ENCODE measurements at regions not wholly inside any gene's neighbourhood (a gene's known extent, or its start where the extent isn't known, plus 50 kb on each side); places are given as distances from the start of the nearest gene placed in this dataset.

GRCh38 chr2:129059476-129059875, 740.8 kb upstream of the HS6ST1 start:
- DNase-seq (no peak), ATAC-seq (no peak)
- TF ChIP-seq CTCF (IDR thresholded peaks at IDR 0.05 in 4 of 5, conservative IDR thresholded peaks at IDR 0.05 in 1 of 5), result no peak
- no peak for TF ChIP-seq POLR2A (IDR thresholded peaks at IDR 0.05)
- H3K27me3 ChIP-seq, result no peaks in the 10 kb centered on the region
- no peaks in the 10 kb centered on the region for H3K4me1 ChIP-seq
- H3K4me3 ChIP-seq, result no peak overlapping the region
- intact Hi-C loops (cut with DNase I; ENCODE audit: low total_unique reads) (no loop called here), in situ Hi-C loops (cut with MboI; ENCODE audit: low sequenced_read_pairs in 4 of 4) (no loop called here)
- no peaks in the 10 kb centered on the region for H3K36me3 ChIP-seq
- no peak overlapping the region for H3K27ac ChIP-seq
- no peaks in the 10 kb centered on the region for H3K9me3 ChIP-seq

GRCh38 chr2:129061069-129061768, 742.6 kb upstream of the HS6ST1 start:
- no peak for TF ChIP-seq POLR2A (IDR thresholded peaks at IDR 0.05)
- TF ChIP-seq CTCF (IDR thresholded peaks at IDR 0.05 in 4 of 5, conservative IDR thresholded peaks at IDR 0.05 in 1 of 5), result no peak
- Histone ChIP-seq H3K36me3 (no peaks in the 10 kb centered on the region), H3K27ac (no peak overlapping the region), H3K4me3 (no peak overlapping the region), H3K27me3 (no peaks in the 10 kb centered on the region), H3K9me3 (no peaks in the 10 kb centered on the region), H3K4me1 (no peaks in the 10 kb centered on the region)
- DNase-seq, result no peak
- no peak for ATAC-seq
- in situ Hi-C loops (cut with MboI; ENCODE audit: low sequenced_read_pairs in 4 of 4) (no loop called here), intact Hi-C loops (cut with DNase I; ENCODE audit: low total_unique reads) (no loop called here)

- Histone ChIP-seq H3K9me3 (no peaks in the 10 kb centered on the region), H3K4me3 (no peak overlapping the region), H3K27ac (no peak overlapping the region), H3K36me3 (no peaks in the 10 kb centered on the region), H3K4me1 (no peaks in the 10 kb centered on the region), H3K27me3 (no peaks in the 10 kb centered on the region)
- no peak for ATAC-seq
- intact Hi-C loops (cut with DNase I; ENCODE audit: low total_unique reads) (no loop called here), in situ Hi-C loops (cut with MboI; ENCODE audit: low sequenced_read_pairs in 4 of 4) (no loop called here)
- DNase-seq, result no peak
- TF ChIP-seq POLR2A (IDR thresholded peaks at IDR 0.05), result no peak
- no peak for TF ChIP-seq CTCF (IDR thresholded peaks at IDR 0.05 in 4 of 5, conservative IDR thresholded peaks at IDR 0.05 in 1 of 5)
These were observed 743.1 kb upstream of the HS6ST1 start for GRCh38 chr2:129061769-129062121.

- Histone ChIP-seq H3K27ac (no peak overlapping the region), H3K9me3 (no peaks in the 10 kb centered on the region), H3K4me3 (no peak overlapping the region), H3K4me1 (no peaks in the 10 kb centered on the region), H3K36me3 (no peaks in the 10 kb centered on the region), H3K27me3 (no peaks in the 10 kb centered on the region)
- TF ChIP-seq POLR2A (IDR thresholded peaks at IDR 0.05) (no peak), CTCF (IDR thresholded peaks at IDR 0.05 in 4 of 5, conservative IDR thresholded peaks at IDR 0.05 in 1 of 5) (no peak)
- DNase-seq (no peak), ATAC-seq (no peak)
- in situ Hi-C loops (cut with MboI; ENCODE audit: low sequenced_read_pairs in 4 of 4), result no loop called here
- intact Hi-C loops (cut with DNase I; ENCODE audit: low total_unique reads), result no loop called here
These were observed 743.7 kb upstream of the HS6ST1 start for GRCh38 chr2:129062146-129062912.
